ENCODE measurements at regions not wholly inside any gene's neighbourhood (a gene's known extent, or its start where the extent isn't known, plus 50 kb on each side); places are given as distances from the start of the nearest gene placed in this dataset.

DNA sequence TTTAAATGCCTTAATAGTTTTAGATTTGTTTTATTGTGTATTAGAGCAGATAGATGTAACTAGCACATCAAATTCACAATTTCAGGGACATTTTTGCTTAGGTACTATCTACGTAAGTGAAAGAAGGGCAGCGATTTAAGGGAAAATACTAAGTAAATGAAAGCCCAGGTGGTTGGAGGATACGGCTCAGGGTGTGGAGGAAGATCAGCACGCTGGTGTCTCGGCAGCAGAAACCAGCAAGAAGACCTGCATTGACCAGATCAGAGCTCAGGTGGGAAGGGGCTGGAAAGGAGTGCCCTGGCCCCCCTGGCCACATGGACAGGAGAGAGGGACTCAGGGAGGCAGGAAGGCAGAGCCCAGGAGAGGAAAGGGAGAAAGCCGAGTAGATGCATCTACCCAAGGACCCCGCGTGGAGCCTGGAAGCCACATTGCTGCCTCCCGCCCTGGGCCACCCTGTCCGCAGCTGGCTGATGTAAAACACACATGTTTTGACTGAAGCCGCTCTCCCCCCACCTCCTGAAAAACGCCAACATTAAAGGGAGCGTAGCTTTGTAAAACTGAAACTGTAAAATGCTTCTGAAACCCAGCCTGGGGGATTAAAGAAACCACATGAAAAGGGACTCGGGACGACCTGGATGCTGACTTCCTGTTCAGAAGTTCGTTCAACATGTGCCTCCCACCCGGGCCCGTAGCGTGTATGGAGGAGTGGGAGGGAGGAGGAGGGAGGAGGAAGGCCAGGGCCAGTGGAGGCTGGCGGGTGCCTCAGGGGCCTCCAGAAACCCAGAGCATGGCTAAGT lies 72.6 kb upstream of the TARDBP start:
- dilution Hi-C loops (cut with MboI; ENCODE audit: extremely low pct_ligation_motif_present, low sequenced_read_pairs) (no loop called here), intact Hi-C loops (cut with micrococcal nuclease) (no loop called here)
- Histone ChIP-seq H3K4me2 (ENCODE audit: insufficient read depth, low read length) (no peak overlapping the region), H3K9me1 (replicated peaks; ENCODE audit: control insufficient read depth, extremely low read depth, insufficient read depth, low read length) (no peaks in the 10 kb centered on the region), H3K27me3 (ENCODE audit: control insufficient read depth in 2 of 2, insufficient read depth in 2 of 2, low read length in 2 of 2) (peaks cover 8% of the 10 kb centered on the region in 2 experiments), H3K27ac (ENCODE audit: insufficient read depth, low read depth, low read length) (no peak overlapping the region), H4K20me1 (replicated peaks; ENCODE audit: control insufficient read depth, extremely low read depth, insufficient read depth, low read length) (no peaks in the 10 kb centered on the region), H3K36me3 (ENCODE audit: control insufficient read depth in 2 of 2, extremely low read depth in 1 of 2, insufficient read depth in 2 of 2, low read length in 2 of 2) (no peaks in the 10 kb centered on the region), H3K9me3 (replicated peaks; ENCODE audit: control insufficient read depth, insufficient read depth, low read length) (no peaks in the 10 kb centered on the region), H3K9ac (replicated peaks; ENCODE audit: extremely low read depth, insufficient read depth, low read length) (no peak overlapping the region), H2AFZ (ENCODE audit: low read depth, low read length) (no peak overlapping the region), H3K79me2 (ENCODE audit: control insufficient read depth, insufficient read depth, low read length) (no peaks in the 10 kb centered on the region), H3K4me3 (replicated peaks in 1 of 3; ENCODE audit: insufficient read depth in 1 of 3, low read depth in 1 of 3, low read length in 3 of 3) (no peak overlapping the region), H3K4me1 (ENCODE audit: control insufficient read depth, extremely low read depth, insufficient read depth, low read length) (no peaks in the 10 kb centered on the region)
- DNase-seq (ENCODE audit: low read depth, low spot score) (no peak), FAIRE-seq (no peak)
- POLR2A ChIA-PET, result no interaction called here
- no peak for TF ChIP-seq EZH2 (IDR thresholded peaks at IDR 0.05; ENCODE audit: borderline replicate concordance, low read depth, low read length, severe bottlenecking)
- CTCF ChIA-PET, result interaction anchor here (1.0 kb wide), 1 partner anchor 436 kb away, joined by 4 read pairs; no protein-coding TSS in a partner anchor
- BruUV-seq (replicated peaks), result no TSS peak

DNA sequence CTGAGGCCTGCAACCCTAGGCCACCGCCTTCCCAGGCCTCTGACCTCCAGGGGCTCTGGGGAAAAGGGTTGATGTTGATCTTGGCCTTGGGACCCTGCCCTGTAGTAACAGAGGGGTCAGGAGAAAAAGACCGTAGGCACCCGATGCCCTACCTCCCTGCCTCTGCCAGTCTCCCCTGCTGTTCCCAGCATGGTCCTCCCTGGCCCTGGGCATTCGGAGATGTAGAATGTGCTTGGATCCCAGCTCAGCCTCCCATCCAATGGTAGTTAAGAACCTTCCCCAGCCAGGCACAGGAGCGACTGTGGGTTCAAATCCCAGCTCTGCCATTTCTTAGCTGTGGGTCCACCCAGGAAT lies 72.0 kb upstream of the TARDBP start:
- dilution Hi-C loops (cut with MboI; ENCODE audit: extremely low pct_ligation_motif_present, low sequenced_read_pairs) (no loop called here), intact Hi-C loops (cut with micrococcal nuclease) (no loop called here)
- DNase-seq (ENCODE audit: low read depth, low spot score), result no peak
- no peaks in the 10 kb centered on the region for H3K79me2 ChIP-seq (ENCODE audit: control insufficient read depth, insufficient read depth, low read length)
- H3K4me1 ChIP-seq (ENCODE audit: control insufficient read depth, extremely low read depth, insufficient read depth, low read length), result no peaks in the 10 kb centered on the region
- no TSS peak for BruUV-seq (replicated peaks)
- no peaks in the 10 kb centered on the region for H3K9me1 ChIP-seq (replicated peaks; ENCODE audit: control insufficient read depth, extremely low read depth, insufficient read depth, low read length)
- H3K9ac ChIP-seq (replicated peaks; ENCODE audit: extremely low read depth, insufficient read depth, low read length), result no peak overlapping the region
- H3K9me3 ChIP-seq (replicated peaks; ENCODE audit: control insufficient read depth, insufficient read depth, low read length), result no peaks in the 10 kb centered on the region
- H2AFZ ChIP-seq (ENCODE audit: low read depth, low read length), result no peak overlapping the region
- CTCF ChIA-PET, result interaction anchor here (1.0 kb wide), 1 partner anchor 437 kb away, joined by 4 read pairs; no protein-coding TSS in a partner anchor
- TF ChIP-seq, protein P1, sequence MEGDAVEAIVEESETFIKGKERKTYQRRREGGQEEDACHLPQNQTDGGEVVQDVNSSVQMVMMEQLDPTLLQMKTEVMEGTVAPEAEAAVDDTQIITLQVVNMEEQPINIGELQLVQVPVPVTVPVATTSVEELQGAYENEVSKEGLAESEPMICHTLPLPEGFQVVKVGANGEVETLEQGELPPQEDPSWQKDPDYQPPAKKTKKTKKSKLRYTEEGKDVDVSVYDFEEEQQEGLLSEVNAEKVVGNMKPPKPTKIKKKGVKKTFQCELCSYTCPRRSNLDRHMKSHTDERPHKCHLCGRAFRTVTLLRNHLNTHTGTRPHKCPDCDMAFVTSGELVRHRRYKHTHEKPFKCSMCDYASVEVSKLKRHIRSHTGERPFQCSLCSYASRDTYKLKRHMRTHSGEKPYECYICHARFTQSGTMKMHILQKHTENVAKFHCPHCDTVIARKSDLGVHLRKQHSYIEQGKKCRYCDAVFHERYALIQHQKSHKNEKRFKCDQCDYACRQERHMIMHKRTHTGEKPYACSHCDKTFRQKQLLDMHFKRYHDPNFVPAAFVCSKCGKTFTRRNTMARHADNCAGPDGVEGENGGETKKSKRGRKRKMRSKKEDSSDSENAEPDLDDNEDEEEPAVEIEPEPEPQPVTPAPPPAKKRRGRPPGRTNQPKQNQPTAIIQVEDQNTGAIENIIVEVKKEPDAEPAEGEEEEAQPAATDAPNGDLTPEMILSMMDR (IDR thresholded peaks at IDR 0.05; ENCODE audit: extremely low read depth in 1 of 2, insufficient read depth in 1 of 2, low read depth in 1 of 2, low read length in 2 of 2), result no peak
- TF ChIP-seq, protein P2, sequence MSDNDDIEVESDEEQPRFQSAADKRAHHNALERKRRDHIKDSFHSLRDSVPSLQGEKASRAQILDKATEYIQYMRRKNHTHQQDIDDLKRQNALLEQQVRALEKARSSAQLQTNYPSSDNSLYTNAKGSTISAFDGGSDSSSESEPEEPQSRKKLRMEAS (IDR thresholded peaks at IDR 0.05; ENCODE audit: insufficient read depth, insufficient read length), result no peak
- TF ChIP-seq FOS (IDR thresholded peaks at IDR 0.05; ENCODE audit: borderline replicate concordance, insufficient read depth, low read length), result no peak
- H3K27me3 ChIP-seq (ENCODE audit: control insufficient read depth in 2 of 2, insufficient read depth in 2 of 2, low read length in 2 of 2), result peaks cover 8% of the 10 kb centered on the region in 2 experiments
- no peak for FAIRE-seq
- POLR2A ChIA-PET, result no interaction called here
- no peak overlapping the region for H3K27ac ChIP-seq (ENCODE audit: insufficient read depth, low read depth, low read length)
- no peak overlapping the region for H3K4me2 ChIP-seq (ENCODE audit: insufficient read depth, low read length)
- H3K4me3 ChIP-seq (replicated peaks in 1 of 3; ENCODE audit: insufficient read depth in 1 of 3, low read depth in 1 of 3, low read length in 3 of 3), result no peak overlapping the region
- H4K20me1 ChIP-seq (replicated peaks; ENCODE audit: control insufficient read depth, extremely low read depth, insufficient read depth, low read length), result no peaks in the 10 kb centered on the region
- no peaks in the 10 kb centered on the region for H3K36me3 ChIP-seq (ENCODE audit: control insufficient read depth in 2 of 2, extremely low read depth in 1 of 2, insufficient read depth in 2 of 2, low read length in 2 of 2)
